Neural progenitor cell (in vitro differentiated cells): ENCODE measurements at regions not wholly inside any gene's neighbourhood (a gene's known extent, or its start where the extent isn't known, plus 50 kb on each side); places are given as distances from the start of the nearest gene placed in this dataset.
A peak's percentile ranks its signal among the peaks of the same experiment; 100 is the strongest.

Source experiments
- DNase-seq: peaks from one replicate; pipeline ENCODE4 v3.0.0-alpha.2; 2016; ENCODE audit warnings: low spot score
- H2AFZ ChIP-seq: fragments of 200-600 bp; sonication (generic); replicated peaks from 2 replicates; pipeline ENCODE4 v1.6.1; 2016; ENCODE audit warnings: antibody characterized with exemption
- H3F3A ChIP-seq: fragments of 200-600 bp; sonication (generic); 2 replicates; pipeline ENCODE4 v1.6.1; 2016; ENCODE audit warnings: antibody characterized with exemption, low read depth
- H3K27ac ChIP-seq: fragments of 200-600 bp; sonication (generic); 2 replicates; pipeline ENCODE4 v1.5.1; 2016; ENCODE audit warnings: mild to moderate bottlenecking
- H3K27me3 ChIP-seq: fragments of 200-600 bp; sonication (generic); 2 replicates; pipeline ENCODE4 v1.6.1; 2016; ENCODE audit warnings: mild to moderate bottlenecking, moderate library complexity
- H3K36me3 ChIP-seq: fragments of 200-600 bp; sonication (generic); 2 replicates; pipeline ENCODE4 v1.5.1; 2016
- H3K4me1 ChIP-seq: fragments of 200-600 bp; sonication (generic); 2 replicates; pipeline ENCODE4 v1.6.1; 2016; ENCODE audit warnings: mixed run types
- H3K4me2 ChIP-seq: fragments of 200-600 bp; sonication (generic); 2 replicates; pipeline ENCODE4 v1.6.1; 2016
- H3K4me3 ChIP-seq: fragments of 200-600 bp; sonication (generic); 2 replicates; pipeline ENCODE4 v1.5.1; 2016
- H3K79me2 ChIP-seq: fragments of 200-600 bp; sonication (generic); 2 replicates; pipeline ENCODE4 v1.6.1; 2016; ENCODE audit warnings: low read depth
- H3K9ac ChIP-seq: fragments of 200-600 bp; sonication (generic); 2 replicates; pipeline ENCODE4 v1.6.1; 2016
- H3K9me3 ChIP-seq: fragments of 200-600 bp; sonication (generic); 2 replicates; pipeline ENCODE4 v1.5.1; 2016; ENCODE audit warnings: low read depth
- H4K20me1 ChIP-seq: fragments of 200-600 bp; sonication (generic); 2 replicates; pipeline ENCODE4 v1.6.1; 2016; ENCODE audit warnings: low read depth
- H3K27ac Mint-ChIP-seq: 3 replicates; pipeline ENCODE4 v1.8.0; 2021; ENCODE audit warnings: mixed read lengths
- H3K27me3 Mint-ChIP-seq: 2 replicates; pipeline ENCODE4 v1.8.0; 2022; ENCODE audit warnings: low read depth, mild to moderate bottlenecking, inconsistent platforms, moderate library complexity, mixed read lengths; ENCODE audit not compliant: insufficient read depth
- H3K36me3 Mint-ChIP-seq: 3 replicates; pipeline ENCODE4 v1.8.0; 2021; ENCODE audit warnings: mixed read lengths
- H3K4me1 Mint-ChIP-seq: 3 replicates; pipeline ENCODE4 v1.8.0; 2021; ENCODE audit warnings: mixed read lengths
- H3K4me3 Mint-ChIP-seq: 3 replicates; pipeline ENCODE4 v1.8.0; 2021; ENCODE audit warnings: mild to moderate bottlenecking, moderate library complexity, mixed read lengths
- H3K9me3 Mint-ChIP-seq: 3 replicates; pipeline ENCODE4 v1.8.0; 2020; ENCODE audit warnings: mixed read lengths
- EZH2 ChIP-seq: fragments of 200-600 bp; sonication (generic); IDR thresholded peaks from 2 replicates; pipeline ENCODE4 v1.6.1; 2017; ENCODE audit warnings: antibody characterized with exemption, mild to moderate bottlenecking, moderate library complexity
- EZH2phosphoT487 ChIP-seq: fragments of 200-600 bp; sonication (generic); IDR thresholded peaks from 2 replicates; pipeline ENCODE4 v1.6.1; 2017; ENCODE audit warnings: antibody characterized with exemption
- TF ChIP-seq, protein P1 (sequence below): fragments of 200-600 bp; sonication (generic); IDR thresholded peaks from 2 replicates; pipeline ENCODE4 v1.5.1; 2017; ENCODE audit warnings: antibody characterized with exemption, mild to moderate bottlenecking

DNA sequence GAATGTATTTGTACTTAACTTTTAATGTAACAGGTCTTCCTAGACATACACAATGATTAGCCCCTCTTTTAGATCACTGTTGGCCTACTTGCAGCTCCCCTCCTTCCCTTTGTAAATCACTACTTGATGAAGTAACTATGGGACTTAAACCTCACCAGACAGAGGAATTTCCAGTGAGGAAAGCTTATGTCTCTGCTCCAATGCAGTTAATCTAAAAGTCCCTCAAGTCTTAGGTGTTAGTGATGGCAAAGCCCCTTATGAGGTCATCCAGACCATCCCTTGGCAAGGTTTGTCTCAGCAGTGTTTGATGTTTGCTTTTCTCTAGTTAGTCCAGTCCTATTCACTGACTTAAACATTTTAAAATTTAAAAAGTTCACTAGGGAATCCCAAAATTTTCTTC lies 877.3 kb upstream of the INTU start:
- DNase-seq, result no peak
- no peaks in the 10 kb centered on the region for H3K27me3 Mint-ChIP-seq
- Histone ChIP-seq H3K9ac (no peak overlapping the region), H3K9me3 (no peaks in the 10 kb centered on the region), H3F3A (no peaks in the 10 kb centered on the region), H3K4me2 (no peak overlapping the region), H4K20me1 (no peaks in the 10 kb centered on the region), H3K27me3 (no peaks in the 10 kb centered on the region), H3K27ac (no peak overlapping the region), H3K4me3 (no peak overlapping the region), H3K79me2 (no peaks in the 10 kb centered on the region), H2AFZ (peak overlapping the region; percentile 63), H3K36me3 (no peaks in the 10 kb centered on the region), H3K4me1 (no peaks in the 10 kb centered on the region)
- H3K27ac Mint-ChIP-seq, result no peak overlapping the region
- H3K9me3 Mint-ChIP-seq, result no peaks in the 10 kb centered on the region
- no peak overlapping the region for H3K4me3 Mint-ChIP-seq
- H3K4me1 Mint-ChIP-seq, result no peaks in the 10 kb centered on the region
- H3K36me3 Mint-ChIP-seq, result no peaks in the 10 kb centered on the region
- TF ChIP-seq, protein P1, sequence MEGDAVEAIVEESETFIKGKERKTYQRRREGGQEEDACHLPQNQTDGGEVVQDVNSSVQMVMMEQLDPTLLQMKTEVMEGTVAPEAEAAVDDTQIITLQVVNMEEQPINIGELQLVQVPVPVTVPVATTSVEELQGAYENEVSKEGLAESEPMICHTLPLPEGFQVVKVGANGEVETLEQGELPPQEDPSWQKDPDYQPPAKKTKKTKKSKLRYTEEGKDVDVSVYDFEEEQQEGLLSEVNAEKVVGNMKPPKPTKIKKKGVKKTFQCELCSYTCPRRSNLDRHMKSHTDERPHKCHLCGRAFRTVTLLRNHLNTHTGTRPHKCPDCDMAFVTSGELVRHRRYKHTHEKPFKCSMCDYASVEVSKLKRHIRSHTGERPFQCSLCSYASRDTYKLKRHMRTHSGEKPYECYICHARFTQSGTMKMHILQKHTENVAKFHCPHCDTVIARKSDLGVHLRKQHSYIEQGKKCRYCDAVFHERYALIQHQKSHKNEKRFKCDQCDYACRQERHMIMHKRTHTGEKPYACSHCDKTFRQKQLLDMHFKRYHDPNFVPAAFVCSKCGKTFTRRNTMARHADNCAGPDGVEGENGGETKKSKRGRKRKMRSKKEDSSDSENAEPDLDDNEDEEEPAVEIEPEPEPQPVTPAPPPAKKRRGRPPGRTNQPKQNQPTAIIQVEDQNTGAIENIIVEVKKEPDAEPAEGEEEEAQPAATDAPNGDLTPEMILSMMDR, result no peak
- TF ChIP-seq EZH2 (no peak), EZH2phosphoT487 (no peak)

DNA sequence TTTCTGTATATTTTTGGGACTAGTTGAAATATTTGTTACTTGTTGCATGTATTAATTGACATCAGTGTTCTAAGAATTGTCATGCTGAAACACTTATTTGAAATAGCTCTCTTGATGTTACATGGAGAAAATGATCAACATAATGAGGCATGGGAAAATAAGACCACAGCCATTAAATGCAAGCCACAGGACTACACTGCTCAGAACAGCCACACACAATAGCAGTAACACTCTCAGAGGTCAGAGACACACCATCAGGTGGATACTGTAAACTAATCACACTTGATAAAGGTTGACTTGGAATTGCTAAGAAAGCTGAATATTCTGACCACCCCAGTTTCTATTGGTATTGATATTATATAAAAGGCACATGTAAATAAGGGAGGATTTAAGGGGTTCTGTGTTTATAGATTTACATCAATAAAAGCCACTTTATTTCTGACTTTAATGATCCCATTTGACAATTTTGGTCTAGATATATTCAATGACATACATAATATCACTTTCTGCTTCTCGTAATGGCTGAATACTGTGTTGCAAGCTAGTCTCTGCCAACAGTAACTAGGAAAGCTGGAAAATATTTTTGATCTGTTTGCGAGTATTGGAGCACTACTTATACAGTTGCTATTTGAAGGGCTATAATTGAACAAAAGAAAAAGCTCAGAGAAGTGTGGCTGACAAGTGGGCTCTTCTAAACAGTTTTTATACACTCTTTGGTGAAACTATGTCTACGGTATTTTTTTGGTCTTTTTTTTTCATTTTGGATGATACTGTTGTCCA lies 876.5 kb upstream of the INTU start:
- H3K36me3 Mint-ChIP-seq, result no peaks in the 10 kb centered on the region
- H3K27ac Mint-ChIP-seq, result no peak overlapping the region
- no peak for TF ChIP-seq EZH2
- TF ChIP-seq, protein P1, result no peak
- TF ChIP-seq EZH2phosphoT487, result no peak

DNA sequence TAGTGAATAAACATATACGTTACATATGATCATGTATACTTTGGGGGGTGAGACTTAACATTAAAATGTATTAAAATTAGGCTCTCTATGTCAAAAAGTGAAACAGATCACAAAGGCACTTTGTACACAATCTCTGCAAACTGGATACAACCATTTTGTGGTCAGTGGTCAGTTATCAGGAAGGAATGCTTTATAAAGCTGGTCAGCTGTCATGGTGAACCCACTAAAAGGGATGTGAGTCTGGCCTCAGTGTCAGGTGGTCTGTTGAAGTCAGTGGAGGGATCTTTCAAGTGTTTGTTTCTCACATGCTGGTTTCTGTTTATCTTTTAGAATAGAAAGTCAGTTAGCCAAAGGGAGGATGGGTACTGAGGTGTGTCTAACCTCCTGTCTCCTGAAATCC lies 875.5 kb upstream of the INTU start:
- Histone ChIP-seq H3K4me3 (no peak overlapping the region), H3K36me3 (no peaks in the 10 kb centered on the region), H3K4me2 (no peak overlapping the region), H3F3A (no peaks in the 10 kb centered on the region), H3K27me3 (no peaks in the 10 kb centered on the region), H3K9me3 (no peaks in the 10 kb centered on the region), H3K79me2 (no peaks in the 10 kb centered on the region), H3K4me1 (no peaks in the 10 kb centered on the region), H4K20me1 (no peaks in the 10 kb centered on the region), H3K27ac (no peak overlapping the region), H2AFZ (no peak overlapping the region), H3K9ac (no peak overlapping the region)
- Mint-ChIP-seq H3K27me3 (no peaks in the 10 kb centered on the region), H3K27ac (no peak overlapping the region), H3K36me3 (no peaks in the 10 kb centered on the region), H3K9me3 (no peaks in the 10 kb centered on the region), H3K4me3 (no peak overlapping the region), H3K4me1 (no peaks in the 10 kb centered on the region)
- no peak for DNase-seq
- TF ChIP-seq EZH2phosphoT487, result no peak
- TF ChIP-seq, protein P1, result no peak
- TF ChIP-seq EZH2, result no peak

More for the DNA sequence above, 876.5 kb upstream of the INTU start:
- no peaks in the 10 kb centered on the region for H3K9me3 ChIP-seq
- no peaks in the 10 kb centered on the region for H3K36me3 ChIP-seq
- H3K27me3 ChIP-seq, result no peaks in the 10 kb centered on the region
- H2AFZ ChIP-seq, result no peak overlapping the region
- H3K4me3 ChIP-seq, result no peak overlapping the region
- Mint-ChIP-seq H3K4me3 (no peak overlapping the region), H3K27me3 (no peaks in the 10 kb centered on the region), H3K9me3 (no peaks in the 10 kb centered on the region), H3K4me1 (no peaks in the 10 kb centered on the region)
- H4K20me1 ChIP-seq, result no peaks in the 10 kb centered on the region
- no peak overlapping the region for H3K9ac ChIP-seq
- H3K27ac ChIP-seq, result no peak overlapping the region
- DNase-seq, result no peak
- no peak overlapping the region for H3K4me2 ChIP-seq
- no peaks in the 10 kb centered on the region for H3F3A ChIP-seq
- no peaks in the 10 kb centered on the region for H3K4me1 ChIP-seq
- no peaks in the 10 kb centered on the region for H3K79me2 ChIP-seq
